ENCODE measurements at regions not wholly inside any gene's neighbourhood (a gene's known extent, or its start where the extent isn't known, plus 50 kb on each side); places are given as distances from the start of the nearest gene placed in this dataset.

GRCh38 chr2:34261701-34262100 is 662.6 kb upstream of the FAM98A start:
- TF ChIP-seq TCF12 (IDR thresholded peaks at IDR 0.05; ENCODE audit: low read depth, low read length) (no peak), GTF2F1 (IDR thresholded peaks at IDR 0.05; ENCODE audit: borderline replicate concordance, low read depth, low read length) (no peak), HDAC6 (IDR thresholded peaks at IDR 0.05; ENCODE audit: low read depth, low read length) (no peak), POLR2A (IDR thresholded peaks at IDR 0.05; ENCODE audit: control extremely low read depth in 1 of 2, low read depth in 2 of 2, low read length in 2 of 2) (no peak)

All from H1 (cell line).